ENCODE measurements at regions not wholly inside any gene's neighbourhood (a gene's known extent, or its start where the extent isn't known, plus 50 kb on each side); places are given as distances from the start of the nearest gene placed in this dataset.

DNA sequence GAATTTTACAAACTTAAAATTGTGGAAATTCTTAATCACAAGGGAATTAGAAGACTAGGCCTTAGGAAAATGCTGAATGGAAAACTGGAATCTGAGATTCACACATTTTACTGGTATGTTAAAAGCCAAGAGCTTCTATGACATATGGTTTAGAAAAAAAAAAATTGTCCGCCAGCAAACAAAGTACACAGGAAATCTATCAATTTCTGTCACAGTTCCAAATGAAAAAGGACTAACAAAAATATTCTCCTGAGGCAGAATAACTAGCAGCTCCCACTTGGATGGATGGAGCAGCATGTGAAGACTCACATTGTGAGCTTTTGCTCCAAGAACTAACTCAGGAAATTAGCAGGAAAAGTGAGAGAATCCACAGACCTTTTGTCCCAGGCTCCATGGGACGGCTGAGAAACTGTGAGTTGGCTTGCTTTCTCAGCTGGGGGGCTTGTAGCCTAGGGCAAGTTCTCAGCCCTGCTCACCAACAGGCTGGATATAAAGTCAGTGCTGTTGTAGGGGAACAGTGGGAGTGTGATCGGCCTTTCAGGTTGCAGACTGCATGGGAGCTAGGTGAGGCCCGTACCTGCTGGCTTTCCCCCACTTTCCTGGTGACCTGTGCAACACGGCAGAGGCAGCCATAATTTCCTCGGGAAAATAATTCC, 731.1 kb upstream of the SGO1 start:
- DNase-seq (ENCODE audit: extremely low read depth, low read depth): no peak

DNA sequence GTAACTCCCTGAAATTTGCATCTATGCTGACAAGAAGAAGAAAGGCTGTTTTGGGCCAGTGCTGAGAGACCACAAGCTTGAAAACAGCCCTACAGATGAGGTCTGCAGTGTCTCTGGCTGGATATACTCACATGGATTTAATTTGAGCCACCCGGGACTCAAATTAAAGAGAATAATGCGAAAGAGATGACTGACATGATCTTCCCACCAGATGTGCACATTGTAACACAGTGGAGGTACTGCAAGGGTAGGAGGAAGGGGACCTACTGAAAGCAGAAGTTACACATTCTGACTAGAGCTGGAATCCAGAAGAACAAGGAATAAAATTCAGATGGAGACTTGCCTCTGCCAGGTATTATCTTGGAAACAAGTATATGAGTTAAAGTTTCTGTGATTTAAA, 728.3 kb upstream of the SGO1 start:
- H3K4me3 ChIP-seq (replicated peaks; ENCODE audit: low read depth, low read length): no peak overlapping the region
- peak; percentile 2 for DNase-seq (ENCODE audit: extremely low read depth, low read depth)
- TF ChIP-seq, protein P1, sequence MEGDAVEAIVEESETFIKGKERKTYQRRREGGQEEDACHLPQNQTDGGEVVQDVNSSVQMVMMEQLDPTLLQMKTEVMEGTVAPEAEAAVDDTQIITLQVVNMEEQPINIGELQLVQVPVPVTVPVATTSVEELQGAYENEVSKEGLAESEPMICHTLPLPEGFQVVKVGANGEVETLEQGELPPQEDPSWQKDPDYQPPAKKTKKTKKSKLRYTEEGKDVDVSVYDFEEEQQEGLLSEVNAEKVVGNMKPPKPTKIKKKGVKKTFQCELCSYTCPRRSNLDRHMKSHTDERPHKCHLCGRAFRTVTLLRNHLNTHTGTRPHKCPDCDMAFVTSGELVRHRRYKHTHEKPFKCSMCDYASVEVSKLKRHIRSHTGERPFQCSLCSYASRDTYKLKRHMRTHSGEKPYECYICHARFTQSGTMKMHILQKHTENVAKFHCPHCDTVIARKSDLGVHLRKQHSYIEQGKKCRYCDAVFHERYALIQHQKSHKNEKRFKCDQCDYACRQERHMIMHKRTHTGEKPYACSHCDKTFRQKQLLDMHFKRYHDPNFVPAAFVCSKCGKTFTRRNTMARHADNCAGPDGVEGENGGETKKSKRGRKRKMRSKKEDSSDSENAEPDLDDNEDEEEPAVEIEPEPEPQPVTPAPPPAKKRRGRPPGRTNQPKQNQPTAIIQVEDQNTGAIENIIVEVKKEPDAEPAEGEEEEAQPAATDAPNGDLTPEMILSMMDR (IDR thresholded peaks at IDR 0.05; ENCODE audit: low read depth, low read length, missing control alignments): no peak

More for the DNA sequence above, 731.1 kb upstream of the SGO1 start:
- H3K4me3 ChIP-seq (replicated peaks; ENCODE audit: low read depth, low read length): no peak overlapping the region
- TF ChIP-seq, protein P1 (IDR thresholded peaks at IDR 0.05; ENCODE audit: low read depth, low read length, missing control alignments): no peak

DNA sequence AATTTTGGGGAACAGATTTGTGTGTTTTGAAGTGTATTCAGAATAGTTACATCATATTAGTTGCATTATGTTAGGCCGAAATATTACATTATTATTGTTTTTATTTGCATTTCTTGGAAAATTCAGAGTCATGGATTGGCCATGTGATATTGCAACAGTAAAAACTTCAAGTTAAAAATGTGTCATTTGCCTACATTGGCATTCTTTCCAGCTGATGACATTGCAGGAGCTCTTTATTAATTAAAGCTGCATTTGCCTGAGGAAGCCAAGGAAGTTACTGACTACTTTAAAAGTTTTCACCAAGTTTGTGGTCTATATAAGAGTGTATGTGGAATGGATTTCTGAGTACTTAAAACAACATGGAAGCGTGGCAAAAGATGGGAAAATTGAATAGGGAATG, 726.4 kb upstream of the SGO1 start:
- TF ChIP-seq, protein P1 (IDR thresholded peaks at IDR 0.05; ENCODE audit: low read depth, low read length, missing control alignments): no peak
- no peak overlapping the region for H3K4me3 ChIP-seq (replicated peaks; ENCODE audit: low read depth, low read length)
- DNase-seq (ENCODE audit: extremely low read depth, low read depth): no peak

DNA sequence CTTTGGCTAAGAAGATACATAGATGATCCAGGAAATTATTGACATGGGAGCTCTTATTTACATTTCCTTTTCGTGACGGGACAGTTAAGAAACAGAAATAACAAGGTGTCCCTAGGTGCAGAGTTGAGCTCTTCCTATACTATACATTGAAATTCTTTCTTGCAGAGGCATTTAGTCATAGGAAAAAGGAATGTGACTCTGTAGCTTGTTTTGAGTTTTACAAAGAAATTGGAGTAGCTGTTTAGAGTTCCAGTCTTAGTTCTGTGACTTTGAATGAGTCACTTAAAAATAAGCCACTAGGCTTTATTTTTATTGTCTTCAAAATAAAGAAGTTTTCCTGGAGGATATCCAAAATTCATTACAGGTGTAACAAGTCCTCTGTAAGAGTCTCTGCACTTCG, 723.5 kb upstream of the SGO1 start:
- H3K4me3 ChIP-seq (replicated peaks; ENCODE audit: low read depth, low read length): no peak overlapping the region
- TF ChIP-seq, protein P1 (IDR thresholded peaks at IDR 0.05; ENCODE audit: low read depth, low read length, missing control alignments): no peak

DNA sequence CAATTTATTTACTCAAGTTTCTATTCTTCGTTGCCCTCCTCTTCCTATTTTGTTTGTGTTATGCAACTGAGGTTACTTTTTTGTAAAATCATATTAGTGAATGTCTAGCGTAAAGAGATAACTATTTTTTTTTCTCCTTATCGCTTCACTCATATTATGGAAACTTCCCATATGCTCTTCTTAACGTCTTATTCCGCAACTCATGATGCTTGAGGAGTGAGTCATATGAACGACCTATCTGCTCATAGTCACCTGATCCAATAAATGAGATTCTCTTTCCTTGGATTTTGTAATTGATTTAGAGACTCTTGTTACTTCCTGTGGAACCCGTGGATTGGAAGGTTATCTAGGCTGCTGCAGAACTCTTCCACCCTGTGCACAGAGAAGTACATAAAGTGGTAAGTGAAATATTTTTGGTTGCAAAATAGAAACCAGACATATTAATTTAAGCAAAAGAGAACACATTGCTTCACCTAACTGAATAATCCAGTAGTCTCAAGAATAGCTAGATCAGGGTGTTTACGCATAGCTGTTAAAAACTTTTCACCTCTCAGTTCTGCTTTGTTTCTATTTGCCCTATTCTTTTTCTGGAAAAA, 719.3 kb upstream of the SGO1 start:
- TF ChIP-seq, protein P1 (IDR thresholded peaks at IDR 0.05; ENCODE audit: low read depth, low read length, missing control alignments): no peak
- no peak overlapping the region for H3K4me3 ChIP-seq (replicated peaks; ENCODE audit: low read depth, low read length)
- DNase-seq (ENCODE audit: extremely low read depth, low read depth): no peak

More for the DNA sequence above, 723.5 kb upstream of the SGO1 start:
- no peak for DNase-seq (ENCODE audit: extremely low read depth, low read depth)

DNA sequence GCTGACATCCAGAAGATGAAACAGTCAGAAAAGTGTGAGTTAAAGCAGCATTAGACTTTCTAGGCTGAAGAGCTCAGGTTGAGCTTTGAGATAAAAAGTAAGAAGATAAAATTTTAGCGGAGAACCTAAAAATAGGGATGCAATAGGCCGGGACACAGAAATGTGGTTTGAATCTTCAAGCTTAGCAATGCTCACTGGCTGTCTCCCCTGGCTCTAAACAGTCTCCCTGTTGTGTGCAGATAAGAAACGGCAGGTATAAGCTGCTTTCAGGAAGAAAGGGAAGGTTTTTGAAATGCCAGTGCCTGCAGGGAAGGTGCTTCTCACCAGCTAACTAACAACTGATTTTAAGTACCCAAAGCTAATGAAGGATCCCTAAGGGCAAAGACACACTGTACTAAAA, 718.7 kb upstream of the SGO1 start:
- DNase-seq (ENCODE audit: extremely low read depth, low read depth): no peak
- no peak overlapping the region for H3K4me3 ChIP-seq (replicated peaks; ENCODE audit: low read depth, low read length)
- TF ChIP-seq, protein P1 (IDR thresholded peaks at IDR 0.05; ENCODE audit: low read depth, low read length, missing control alignments): no peak

Measured in HFF-Myc (cell line).